Parathyroid adenoma (tissue), 2 donors: ENCODE measurements at regions not wholly inside any gene's neighbourhood (a gene's known extent, or its start where the extent isn't known, plus 50 kb on each side); places are given as distances from the start of the nearest gene placed in this dataset.

Experiments used
- H2AFZ ChIP-seq: fragments of 300-600 bp; sonication (generic); one replicate; pipeline ENCODE4 v1.7.0; 2017; ENCODE audit warnings: antibody characterized with exemption, mild to moderate bottlenecking
- H3K27ac ChIP-seq: fragments of 300-600 bp; sonication (generic); one replicate; pipeline ENCODE4 v1.7.0; 2017
- H3K27me3 ChIP-seq: fragments of 300-600 bp; sonication (generic); one replicate; pipeline ENCODE4 v1.7.0; 2017; ENCODE audit warnings: low read length; ENCODE audit not compliant: control insufficient read depth, insufficient read depth
- H3K36me3 ChIP-seq: fragments of 300-600 bp; sonication (generic); one replicate; pipeline ENCODE4 v1.7.0; 2017; ENCODE audit warnings: low read length; ENCODE audit not compliant: control insufficient read depth, insufficient read depth
- H3K4me1 ChIP-seq: fragments of 300-600 bp; sonication (generic); one replicate; pipeline ENCODE4 v1.7.0; 2017; ENCODE audit warnings: control low read depth
- H3K4me2 ChIP-seq: fragments of 300-600 bp; sonication (generic); one replicate; pipeline ENCODE4 v1.7.0; 2017; ENCODE audit warnings: low read length
- H3K4me3 ChIP-seq: fragments of 300-600 bp; sonication (generic); one replicate; pipeline ENCODE4 v1.7.0; 2017; ENCODE audit warnings: low read depth, low read length
- H3K79me2 ChIP-seq: fragments of 300-600 bp; sonication (generic); one replicate; pipeline ENCODE4 v1.7.0; 2017; ENCODE audit warnings: control low read depth
- H3K9ac ChIP-seq: fragments of 300-600 bp; sonication (generic); one replicate; pipeline ENCODE4 v1.7.0; 2017; ENCODE audit warnings: mild to moderate bottlenecking
- H3K9me3 ChIP-seq: fragments of 300-600 bp; sonication (generic); one replicate; pipeline ENCODE4 v1.7.0; 2017; ENCODE audit warnings: low read length; ENCODE audit not compliant: control insufficient read depth
- TF ChIP-seq, protein P1 (sequence below): fragments of 300-600 bp; sonication (generic); IDR thresholded peaks from one replicate; pipeline ENCODE4 v1.7.0; 2017; ENCODE audit warnings: antibody characterized with exemption, mild to moderate bottlenecking
- donor health status: primary hyperparathyroidism.

DNA sequence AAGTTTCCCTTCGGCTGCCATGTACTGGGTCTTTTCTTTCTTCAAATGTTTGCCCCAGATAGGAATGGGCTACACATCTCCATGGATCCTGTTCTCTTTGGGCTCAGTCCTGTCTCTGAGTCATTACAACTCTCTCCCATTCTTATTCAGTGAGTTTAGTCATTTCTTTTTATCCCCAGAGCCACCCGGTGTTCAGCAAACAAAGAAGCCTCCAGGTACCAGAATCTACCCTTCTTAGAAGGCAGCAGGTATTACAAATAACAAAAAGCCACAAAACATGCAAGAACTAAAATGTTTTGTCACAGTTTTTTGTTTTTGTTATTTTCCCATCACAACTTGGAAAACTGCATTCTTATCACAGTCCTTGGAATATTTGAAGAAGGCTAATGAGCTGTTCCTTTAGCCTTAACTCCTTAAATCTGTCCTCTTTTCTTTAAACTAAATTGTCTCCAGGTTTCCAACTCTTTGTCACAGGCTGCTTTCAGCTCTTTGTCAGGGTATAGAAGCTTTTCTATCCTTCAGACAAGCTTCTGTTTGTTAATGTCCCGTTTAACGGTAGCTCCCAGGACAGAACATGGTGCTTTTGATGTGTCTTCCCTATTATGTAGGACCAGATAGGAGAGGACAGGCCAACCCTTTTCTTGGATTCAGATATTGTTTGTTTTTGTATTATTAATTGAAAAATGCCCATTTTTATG lies 215.5 kb upstream of the HTR2A start:
- TF ChIP-seq, protein P1, sequence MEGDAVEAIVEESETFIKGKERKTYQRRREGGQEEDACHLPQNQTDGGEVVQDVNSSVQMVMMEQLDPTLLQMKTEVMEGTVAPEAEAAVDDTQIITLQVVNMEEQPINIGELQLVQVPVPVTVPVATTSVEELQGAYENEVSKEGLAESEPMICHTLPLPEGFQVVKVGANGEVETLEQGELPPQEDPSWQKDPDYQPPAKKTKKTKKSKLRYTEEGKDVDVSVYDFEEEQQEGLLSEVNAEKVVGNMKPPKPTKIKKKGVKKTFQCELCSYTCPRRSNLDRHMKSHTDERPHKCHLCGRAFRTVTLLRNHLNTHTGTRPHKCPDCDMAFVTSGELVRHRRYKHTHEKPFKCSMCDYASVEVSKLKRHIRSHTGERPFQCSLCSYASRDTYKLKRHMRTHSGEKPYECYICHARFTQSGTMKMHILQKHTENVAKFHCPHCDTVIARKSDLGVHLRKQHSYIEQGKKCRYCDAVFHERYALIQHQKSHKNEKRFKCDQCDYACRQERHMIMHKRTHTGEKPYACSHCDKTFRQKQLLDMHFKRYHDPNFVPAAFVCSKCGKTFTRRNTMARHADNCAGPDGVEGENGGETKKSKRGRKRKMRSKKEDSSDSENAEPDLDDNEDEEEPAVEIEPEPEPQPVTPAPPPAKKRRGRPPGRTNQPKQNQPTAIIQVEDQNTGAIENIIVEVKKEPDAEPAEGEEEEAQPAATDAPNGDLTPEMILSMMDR = no peak
- no peaks in the 10 kb centered on the region for H3K4me1 ChIP-seq
- no peaks in the 10 kb centered on the region for H3K36me3 ChIP-seq
- no peaks in the 10 kb centered on the region for H3K27me3 ChIP-seq
- H2AFZ ChIP-seq = no peak overlapping the region
- H3K27ac ChIP-seq = no peak overlapping the region
- no peaks in the 10 kb centered on the region for H3K9me3 ChIP-seq
- no peak overlapping the region for H3K4me2 ChIP-seq
- no peak overlapping the region for H3K4me3 ChIP-seq
- H3K79me2 ChIP-seq = no peaks in the 10 kb centered on the region
- H3K9ac ChIP-seq = no peak overlapping the region

DNA sequence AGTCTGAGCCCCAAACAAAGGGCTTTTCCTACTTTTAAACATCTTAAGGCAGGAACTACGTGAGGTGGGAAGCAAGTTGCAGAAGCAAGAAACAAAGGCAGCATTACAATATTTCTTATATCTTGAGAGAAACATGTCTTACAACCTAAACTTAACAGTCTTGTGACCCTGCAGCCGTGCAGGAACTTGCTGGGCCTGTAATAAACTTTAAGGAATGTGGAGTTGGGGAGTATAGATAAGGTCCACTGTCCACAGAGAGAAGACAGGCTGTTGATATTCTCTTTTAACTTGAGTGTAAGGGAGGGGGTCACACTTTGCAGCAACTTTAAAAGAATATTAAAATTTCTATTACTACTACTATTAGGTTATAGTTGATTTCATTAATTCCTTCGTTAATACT lies 214.6 kb upstream of the HTR2A start:
- H3K4me1 ChIP-seq = no peaks in the 10 kb centered on the region
- H3K27ac ChIP-seq = no peak overlapping the region
- no peak overlapping the region for H3K9ac ChIP-seq
- no peaks in the 10 kb centered on the region for H3K27me3 ChIP-seq
- H3K9me3 ChIP-seq = no peaks in the 10 kb centered on the region
- H3K4me3 ChIP-seq = no peak overlapping the region
- H3K4me2 ChIP-seq = no peak overlapping the region
- H3K79me2 ChIP-seq = no peaks in the 10 kb centered on the region
- no peaks in the 10 kb centered on the region for H3K36me3 ChIP-seq
- H2AFZ ChIP-seq = no peak overlapping the region
- TF ChIP-seq, protein P1 = no peak

DNA sequence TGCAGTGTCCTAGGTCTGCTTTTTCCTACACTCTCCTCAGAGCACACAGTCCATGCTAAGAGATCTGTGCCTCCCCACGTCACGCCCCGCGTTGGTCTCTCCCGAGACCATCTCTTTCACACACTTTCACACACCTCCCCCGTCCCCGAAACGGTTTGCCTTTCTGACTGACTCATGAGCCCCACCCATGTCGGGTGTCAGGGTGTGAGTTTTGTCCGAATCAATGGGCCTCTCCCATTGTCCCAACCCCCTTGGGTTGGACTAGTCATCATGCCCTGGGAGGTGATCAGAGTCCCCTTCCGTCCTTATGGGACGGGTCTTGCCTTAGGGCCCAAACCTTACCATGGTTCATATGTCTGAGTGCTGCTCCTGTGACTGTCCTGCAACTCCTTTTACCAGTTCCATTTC lies 214.0 kb upstream of the HTR2A start:
- Histone ChIP-seq H3K27me3 (no peaks in the 10 kb centered on the region), H3K27ac (no peak overlapping the region), H3K4me1 (no peaks in the 10 kb centered on the region), H3K79me2 (no peaks in the 10 kb centered on the region), H2AFZ (no peak overlapping the region), H3K9me3 (no peaks in the 10 kb centered on the region), H3K4me3 (no peak overlapping the region), H3K9ac (no peak overlapping the region), H3K36me3 (no peaks in the 10 kb centered on the region), H3K4me2 (no peak overlapping the region)
- TF ChIP-seq, protein P1 = no peak

DNA sequence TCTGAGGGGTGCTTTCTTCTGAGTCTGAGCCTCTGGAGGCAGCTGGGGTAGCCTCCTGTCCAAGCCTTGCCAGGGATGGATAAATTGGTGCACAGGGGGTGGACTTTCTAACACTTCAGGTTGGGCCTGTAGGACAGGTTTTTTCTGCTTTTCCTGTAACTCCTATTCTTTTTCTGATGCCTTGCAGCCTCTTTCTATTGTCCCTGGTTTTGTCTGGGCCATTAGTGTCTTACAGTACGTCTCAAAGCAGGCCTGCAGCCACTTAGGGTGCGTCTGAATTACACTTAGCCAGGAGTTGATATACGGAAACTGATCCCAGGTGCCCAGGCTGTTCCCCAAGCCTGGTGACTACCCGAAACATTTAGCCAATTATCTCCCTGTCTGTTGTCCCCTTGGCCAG lies 213.3 kb upstream of the HTR2A start:
- TF ChIP-seq, protein P1 = no peak
- Histone ChIP-seq H3K9ac (no peak overlapping the region), H3K4me1 (no peaks in the 10 kb centered on the region), H3K4me3 (no peak overlapping the region), H3K4me2 (no peak overlapping the region), H3K27me3 (no peaks in the 10 kb centered on the region), H3K27ac (no peak overlapping the region), H3K9me3 (no peaks in the 10 kb centered on the region), H2AFZ (no peak overlapping the region), H3K36me3 (no peaks in the 10 kb centered on the region), H3K79me2 (no peaks in the 10 kb centered on the region)

DNA sequence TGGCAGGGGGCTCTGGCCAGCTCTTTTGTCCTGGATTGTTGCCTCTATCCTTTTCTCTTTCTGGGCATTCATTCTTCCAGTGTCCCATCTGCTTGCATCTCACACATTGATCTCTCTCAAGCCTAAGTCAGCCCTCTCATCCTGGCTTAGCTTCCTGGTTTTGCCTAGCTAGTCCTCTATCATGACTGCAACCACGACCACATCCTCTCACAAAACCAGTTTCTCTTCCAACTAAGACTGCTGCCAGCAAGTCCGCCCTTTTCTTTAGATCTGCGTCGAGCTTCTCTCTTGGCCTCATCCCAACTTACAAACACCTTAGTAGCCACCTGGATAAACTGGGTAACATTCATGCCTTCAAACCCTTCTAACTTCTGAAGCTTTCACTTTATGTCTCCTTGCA lies 212.2 kb upstream of the HTR2A start:
- no peak overlapping the region for H3K4me3 ChIP-seq
- no peak overlapping the region for H3K9ac ChIP-seq
- H2AFZ ChIP-seq = no peak overlapping the region
- TF ChIP-seq, protein P1 = no peak
- H3K79me2 ChIP-seq = no peaks in the 10 kb centered on the region
- no peaks in the 10 kb centered on the region for H3K27me3 ChIP-seq
- H3K4me1 ChIP-seq = no peaks in the 10 kb centered on the region
- no peaks in the 10 kb centered on the region for H3K36me3 ChIP-seq
- no peak overlapping the region for H3K4me2 ChIP-seq
- no peak overlapping the region for H3K27ac ChIP-seq
- no peaks in the 10 kb centered on the region for H3K9me3 ChIP-seq
